ENCODE measurements at regions not wholly inside any gene's neighbourhood (a gene's known extent, or its start where the extent isn't known, plus 50 kb on each side); places are given as distances from the start of the nearest gene placed in this dataset.
"Not testable (repeated sequence)": the region's sequence is repeated elsewhere in the genome, so short reads cannot be mapped to it uniquely, and the experiment has no call there.

GRCh38 chr1:31485166-31485565 lies 72.2 kb downstream of the SERINC2 start:
- DNase-seq (ENCODE audit: low spot score) = no peak

GRCh38 chr1:31487143-31487542 lies 74.1 kb downstream of the SERINC2 start:
- no peak for DNase-seq (ENCODE audit: low spot score)

GRCh38 chr1:31487721-31488293 lies 74.8 kb downstream of the SERINC2 start:
- DNase-seq (ENCODE audit: low spot score) = no peak

GRCh38 chr1:31488528-31488927 lies 75.5 kb downstream of the SERINC2 start:
- no peak for DNase-seq (ENCODE audit: low spot score)

- DNase-seq (ENCODE audit: low spot score) = not testable (repeated sequence)
These were observed 76.6 kb downstream of the SERINC2 start for GRCh38 chr1:31489575-31489974.

- DNase-seq (ENCODE audit: low spot score) = not testable (repeated sequence)
These were observed 77.6 kb downstream of the SERINC2 start for GRCh38 chr1:31490596-31490995.

- DNase-seq (ENCODE audit: low spot score) = not testable (repeated sequence)
These were observed 81.0 kb upstream of the TINAGL1 start for GRCh38 chr1:31495351-31495750.

GRCh38 chr1:31495770-31496169 lies 80.5 kb upstream of the TINAGL1 start:
- not testable (repeated sequence) for DNase-seq (ENCODE audit: low spot score)

- DNase-seq (ENCODE audit: low spot score) = no peak
These were observed 78.7 kb upstream of the TINAGL1 start for GRCh38 chr1:31497601-31498000.

GRCh38 chr1:31498376-31499040 lies 77.8 kb upstream of the TINAGL1 start:
- no peak for DNase-seq (ENCODE audit: low spot score)

GRCh38 chr1:31501505-31501904 lies 74.8 kb upstream of the TINAGL1 start:
- DNase-seq (ENCODE audit: low spot score) = no peak

- no peak for DNase-seq (ENCODE audit: low spot score)
These were observed 74.1 kb upstream of the TINAGL1 start for GRCh38 chr1:31502253-31502652.

- no peak for DNase-seq (ENCODE audit: low spot score)
These were observed 73.3 kb upstream of the TINAGL1 start for GRCh38 chr1:31502926-31503511.

GRCh38 chr1:31503570-31503969 lies 72.7 kb upstream of the TINAGL1 start:
- no peak for DNase-seq (ENCODE audit: low spot score)

- DNase-seq (ENCODE audit: low spot score) = no peak
These were observed 72.3 kb upstream of the TINAGL1 start for GRCh38 chr1:31504001-31504400.

GRCh38 chr1:31505911-31506497 lies 70.3 kb upstream of the TINAGL1 start:
- peak; percentile 65 for DNase-seq (ENCODE audit: low spot score)

- DNase-seq (ENCODE audit: low spot score) = no peak
These were observed 69.1 kb upstream of the TINAGL1 start for GRCh38 chr1:31507221-31507620.

GRCh38 chr1:31507676-31508530 lies 68.4 kb upstream of the TINAGL1 start:
- DNase-seq (ENCODE audit: low spot score) = no peak

- no peak for DNase-seq (ENCODE audit: low spot score)
These were observed 66.9 kb upstream of the TINAGL1 start for GRCh38 chr1:31509124-31510072.

GRCh38 chr1:31510304-31510703 lies 66.0 kb upstream of the TINAGL1 start:
- DNase-seq (ENCODE audit: low spot score) = no peak

All from AG08396 (cell line).